GM12878 (cell line): ENCODE measurements at regions not wholly inside any gene's neighbourhood (a gene's known extent, or its start where the extent isn't known, plus 50 kb on each side); places are given as distances from the start of the nearest gene placed in this dataset.

Experiments used
- ATAC-seq: fragments of 200-7000 bp; cut with Tn5 transposase; 3 replicates; pipeline ENCODE4 v1.9.1; 2020; ENCODE audit warnings: mild to moderate bottlenecking, moderate library complexity
- BruUV-seq: library from RNA; stranded (reverse); fragments of 400-500 nt; replicated peaks from 2 replicates; lab custom pipeline; 2021; lab: Mats Ljungman, UMichigan
- CTCF ChIA-PET: fragments of 300-600 bp; sonication (Branson Sonifier 250); formaldehyde crosslinking; extraction: SDS; loops from one replicate; lab custom pipeline; 2021; ENCODE audit warnings: inconsistent platforms; lab: Yijun Ruan, JAX
- POLR2A ChIA-PET: fragments of 350-600 bp; formaldehyde crosslinking; extraction: SDS; loops from one replicate; lab custom pipeline; 2021; ENCODE audit warnings: inconsistent platforms; lab: Charles Lee
- RAD21 ChIA-PET: fragments of 300-600 bp; sonication (Branson Sonifier 250); formaldehyde crosslinking; loops from one replicate; lab custom pipeline; 2023; ENCODE audit warnings: antibody characterized with exemption; ENCODE audit not compliant: unreplicated experiment; lab: Charles Lee
- SMC1A ChIA-PET: fragments of 300-600 bp; sonication (Branson Sonifier 250); formaldehyde crosslinking; loops from one replicate; lab custom pipeline; 2023; ENCODE audit not compliant: unreplicated experiment, uncharacterized antibody; lab: Charles Lee
- DNase-seq: peaks from one replicate; pipeline ENCODE4 v3.0.0-alpha.2; 2011; ENCODE audit warnings: low read depth, low spot score
- FAIRE-seq: peaks from 3 replicates; lab custom pipeline; 2011; peaks lifted over from hg19 to GRCh38; lab: Jason Lieb, UNC
- H2AFZ ChIP-seq: 2 replicates; pipeline ENCODE4 v1.6.0; 2011; ENCODE audit warnings: low read depth, low read length, control low read depth; ENCODE audit not compliant: control insufficient read depth
- H3K27ac ChIP-seq: 2 replicates; pipeline ENCODE4 v1.5.1; 2011; ENCODE audit warnings: control low read depth; ENCODE audit not compliant: control insufficient read depth, insufficient read depth
- H3K27me3 ChIP-seq, 2 experiments: replicated peaks in 1 of 2; 2 replicates each; pipeline versions ENCODE4 v1.6.0 to v1.6.1; 2011; ENCODE audit warnings: low read length in 1 of 2; ENCODE audit not compliant: control insufficient read depth in 2 of 2, insufficient read depth in 2 of 2
- H3K36me3 ChIP-seq, 2 experiments: 2 replicates each; pipeline ENCODE4 v1.5.1; 2011; ENCODE audit warnings: low read length in 1 of 2; ENCODE audit not compliant: control insufficient read depth in 2 of 2, insufficient read depth in 2 of 2
- H3K4me1 ChIP-seq: 2 replicates; pipeline ENCODE4 v1.6.1; 2011; ENCODE audit warnings: mild to moderate bottlenecking, low read length, moderate library complexity, mixed read lengths; ENCODE audit not compliant: control insufficient read depth, insufficient read depth
- H3K4me2 ChIP-seq: 2 replicates; pipeline ENCODE4 v1.6.0; 2011; ENCODE audit warnings: control low read depth; ENCODE audit not compliant: control insufficient read depth, insufficient read depth
- H3K4me3 ChIP-seq: fragments of 200-600 bp; sonication (generic); 2 replicates; pipeline ENCODE4 v1.5.1; 2016
- H3K79me2 ChIP-seq: 2 replicates; pipeline ENCODE4 v1.6.0; 2011; ENCODE audit warnings: low read length; ENCODE audit not compliant: control insufficient read depth, insufficient read depth
- H3K9ac ChIP-seq: 2 replicates; pipeline ENCODE4 v1.8.0; 2011; ENCODE audit warnings: low read length, control low read depth, mixed read lengths; ENCODE audit not compliant: control insufficient read depth, insufficient read depth
- H3K9me3 ChIP-seq: replicated peaks from 3 replicates; pipeline ENCODE4 v1.5.1; 2011; ENCODE audit warnings: mild to moderate bottlenecking, low read length; ENCODE audit not compliant: control insufficient read depth, insufficient read depth
- H4K20me1 ChIP-seq: 2 replicates; pipeline ENCODE4 v1.6.0; 2011; ENCODE audit not compliant: control insufficient read depth, insufficient read depth
- ATF7 ChIP-seq: fragments of 450-650 bp; IDR thresholded peaks from 2 replicates; pipeline ENCODE4 v1.6.1; 2016; ENCODE audit warnings: low read depth, mild to moderate bottlenecking
- CTCF ChIP-seq, 3 experiments: IDR thresholded peaks in 2 of 3; conservative IDR thresholded peaks in 1 of 3; 2 replicates each; pipeline ENCODE4 v1.5.1; 2011; ENCODE audit warnings: low read depth in 3 of 3, low read length in 3 of 3, mild to moderate bottlenecking in 3 of 3, control low read depth in 2 of 3, moderate library complexity in 2 of 3, inconsistent platforms in 1 of 3, mixed read lengths in 1 of 3; ENCODE audit not compliant: control insufficient read depth in 2 of 3, insufficient read depth in 1 of 3; ENCODE audit errors: extremely low read depth in 1 of 3
- E2F8 ChIP-seq: fragments of 450-650 bp; IDR thresholded peaks from 2 replicates; pipeline ENCODE4 v1.6.1; 2018; ENCODE audit warnings: mild to moderate bottlenecking, low read depth, moderate library complexity; ENCODE audit not compliant: partially characterized antibody
- POLR2A ChIP-seq: IDR thresholded peaks from 2 replicates; pipeline ENCODE4 v1.6.1; 2011; ENCODE audit warnings: low read depth, mild to moderate bottlenecking, low read length
- SMC3 ChIP-seq: IDR thresholded peaks from 2 replicates; pipeline ENCODE4 v1.6.1; 2011; ENCODE audit warnings: low read length, improper control_type of control experiment, borderline replicate concordance
- TARDBP ChIP-seq: IDR thresholded peaks from 2 replicates; pipeline ENCODE4 v1.6.1; 2016; ENCODE audit warnings: borderline replicate concordance
- WGBS: methylation state at CpG from one replicate; pipeline ENCODE4 v1.1.6; 2016; ENCODE audit warnings: low lambda C conversion rate; ENCODE audit not compliant: insufficient replicate concordance, insufficient coverage; ENCODE audit errors: missing lambda C conversion rate; 5-methylcytosine and 5-hydroxymethylcytosine counted together
- in situ Hi-C: fragments of 300-500 bp; cut with MboI; formaldehyde crosslinking; loops from 9 replicates; pipeline ENCODE4 v1.14.3; 2018; ENCODE audit warnings: mixed read lengths
- intact Hi-C: fragments of 100-400 bp; cut with micrococcal nuclease; formaldehyde crosslinking; loops from one replicate; pipeline ENCODE4 v1.14.2; 2022; ENCODE audit not compliant: unreplicated experiment

- SMC1A ChIA-PET = no interaction called here
- CTCF ChIA-PET = no interaction called here
- BruUV-seq = no TSS peak
- Histone ChIP-seq H3K9ac (no peak overlapping the region), H3K36me3 (no peaks in the 10 kb centered on the region), H3K4me3 (no peak overlapping the region), H3K79me2 (no peaks in the 10 kb centered on the region), H3K4me2 (no peak overlapping the region), H3K9me3 (no peaks in the 10 kb centered on the region), H3K27me3 (no peaks in the 10 kb centered on the region; a peak in 1 of 4 replicates), H3K27ac (no peak overlapping the region), H2AFZ (no peak overlapping the region), H4K20me1 (no peaks in the 10 kb centered on the region), H3K4me1 (no peaks in the 10 kb centered on the region)
- intact Hi-C loops = no loop called here
- in situ Hi-C loops = no loop called here
- POLR2A ChIA-PET = no interaction called here
- DNase-seq = no peak
- no peak for TF ChIP-seq TARDBP
- no peak for TF ChIP-seq POLR2A
- TF ChIP-seq CTCF (IDR thresholded peaks at IDR 0.05 in 2 of 3, conservative IDR thresholded peaks at IDR 0.05 in 1 of 3; ENCODE audit: control insufficient read depth in 2 of 3, extremely low read depth in 1 of 3, insufficient read depth in 1 of 3, low read depth in 3 of 3, low read length in 3 of 3) = no peak
- TF ChIP-seq ATF7 = peak; percentile 51; the same call in 1 of the 2 replicates
- no peak for TF ChIP-seq SMC3
- TF ChIP-seq E2F8 = no peak
- no peak for FAIRE-seq
- RAD21 ChIA-PET = no interaction called here
- 47% methylated on average over 4 of the region's 4 CpGs for WGBS
- ATAC-seq = no peak
Measured at GRCh38 chr2:145731467-145731866, 1211.5 kb upstream of the ZEB2 start.
